HG03196 (cell line): ENCODE measurements at regions not wholly inside any gene's neighbourhood (a gene's known extent, or its start where the extent isn't known, plus 50 kb on each side); places are given as distances from the start of the nearest gene placed in this dataset.
"Not testable (repeated sequence)": the region's sequence is repeated elsewhere in the genome, so short reads cannot be mapped to it uniquely, and the experiment has no call there.

Source experiments
- ATAC-seq: cut with Tn5 transposase; IDR thresholded peaks from one replicate; pipeline ENCODE4 v1.9.1; 2021; ENCODE audit not compliant: unreplicated experiment

- no peak for ATAC-seq
These were observed 911.4 kb upstream of the ZEB2 start for GRCh38 chr2:145431181-145431951.

GRCh38 chr2:145423809-145424208 is 903.9 kb upstream of the ZEB2 start:
- ATAC-seq: no peak

- no peak for ATAC-seq
These were observed 902.7 kb upstream of the ZEB2 start for GRCh38 chr2:145422576-145422975.

- no peak for ATAC-seq
These were observed 901.9 kb upstream of the ZEB2 start for GRCh38 chr2:145421841-145422240.

- ATAC-seq: no peak
These were observed 896.7 kb upstream of the ZEB2 start for GRCh38 chr2:145416640-145417039.

GRCh38 chr2:145415151-145415550 is 895.2 kb upstream of the ZEB2 start:
- no peak for ATAC-seq

- ATAC-seq: no peak
These were observed 893.5 kb upstream of the ZEB2 start for GRCh38 chr2:145413261-145414030.

- ATAC-seq: peak; percentile 36
These were observed 892.2 kb upstream of the ZEB2 start for GRCh38 chr2:145412155-145412554.

- ATAC-seq: peak; percentile 97
These were observed 891.6 kb upstream of the ZEB2 start for GRCh38 chr2:145411493-145411892.

- ATAC-seq: no peak
These were observed 890.2 kb upstream of the ZEB2 start for GRCh38 chr2:145410086-145410485.

GRCh38 chr2:145408980-145409379 is 889.1 kb upstream of the ZEB2 start:
- ATAC-seq: no peak

GRCh38 chr2:145404690-145405089 is 884.8 kb upstream of the ZEB2 start:
- no peak for ATAC-seq

GRCh38 chr2:145402706-145403277 is 882.9 kb upstream of the ZEB2 start:
- ATAC-seq: no peak

GRCh38 chr2:145399131-145399530 is 879.2 kb upstream of the ZEB2 start:
- no peak for ATAC-seq

- ATAC-seq: no peak
These were observed 874.3 kb upstream of the ZEB2 start for GRCh38 chr2:145394181-145394580.

- no peak for ATAC-seq
These were observed 867.1 kb upstream of the ZEB2 start for GRCh38 chr2:145386973-145387372.

GRCh38 chr2:145383961-145384360 is 864.0 kb upstream of the ZEB2 start:
- ATAC-seq: no peak

GRCh38 chr2:145380436-145381017 is 860.6 kb upstream of the ZEB2 start:
- ATAC-seq: no peak

- no peak for ATAC-seq
These were observed 860.0 kb upstream of the ZEB2 start for GRCh38 chr2:145379934-145380333.

- ATAC-seq: no peak
These were observed 854.2 kb upstream of the ZEB2 start for GRCh38 chr2:145374165-145374564.

GRCh38 chr2:145367334-145367733 is 847.4 kb upstream of the ZEB2 start:
- not testable (repeated sequence) for ATAC-seq

GRCh38 chr2:145366341-145366740 is 846.4 kb upstream of the ZEB2 start:
- no peak for ATAC-seq
